Activated B cell treated with CpG ODN at 0.5 μM for 24 hours (primary cell): ENCODE measurements at regions not wholly inside any gene's neighbourhood (a gene's known extent, or its start where the extent isn't known, plus 50 kb on each side); places are given as distances from the start of the nearest gene placed in this dataset.

Experiments
- ATAC-seq: fragments of 200-7000 bp; cut with Tn5 transposase; one replicate; pipeline ENCODE4 v1.10.0; 2021; ENCODE audit warnings: low read depth, mild to moderate bottlenecking, moderate library complexity
- CTCF ChIA-PET: fragments of 350-600 bp; sonication (Branson Sonifier 250); formaldehyde crosslinking; loops from one replicate; lab custom pipeline; 2021; ENCODE audit warnings: antibody characterized with exemption; lab: Charles Lee
- POLR2A ChIA-PET: fragments of 350-600 bp; sonication (Branson Sonifier 250); formaldehyde crosslinking; loops from one replicate; lab custom pipeline; 2021; ENCODE audit warnings: antibody characterized with exemption; lab: Charles Lee
- DNase-seq: peaks from one replicate; pipeline ENCODE4 v3.0.0; 2022
- H3K27ac Mint-ChIP-seq: one replicate; pipeline ENCODE4 v1.8.0; 2020; ENCODE audit warnings: mixed read lengths
- H3K27me3 Mint-ChIP-seq: one replicate; pipeline ENCODE4 v1.8.0; 2021; ENCODE audit warnings: mixed read lengths
- H3K36me3 Mint-ChIP-seq: one replicate; pipeline ENCODE4 v1.8.0; 2021; ENCODE audit warnings: low read depth, mixed read lengths
- H3K4me1 Mint-ChIP-seq: one replicate; pipeline ENCODE4 v1.8.0; 2021; ENCODE audit warnings: mixed read lengths
- H3K4me3 Mint-ChIP-seq: one replicate; pipeline ENCODE4 v1.8.0; 2020; ENCODE audit warnings: mild to moderate bottlenecking, mixed read lengths
- H3K9me3 Mint-ChIP-seq: one replicate; pipeline ENCODE4 v1.8.0; 2020; ENCODE audit warnings: mixed read lengths
- CTCF ChIP-seq: fragments of 200-600 bp; IDR thresholded peaks from one replicate; pipeline ENCODE4 v1.8.0; 2022; ENCODE audit warnings: antibody characterized with exemption, mild to moderate bottlenecking
- intact Hi-C: fragments of 100-400 bp; cut with micrococcal nuclease; formaldehyde crosslinking; loops from one replicate; pipeline ENCODE4 v1.15.1; 2024

- no peaks in the 10 kb centered on the region for H3K36me3 Mint-ChIP-seq
- no peak overlapping the region for H3K27ac Mint-ChIP-seq
- H3K4me1 Mint-ChIP-seq: no peaks in the 10 kb centered on the region
- DNase-seq (no peak), ATAC-seq (no peak)
- peaks cover 4% of the 10 kb centered on the region for H3K27me3 Mint-ChIP-seq
- no peak for TF ChIP-seq CTCF
- H3K4me3 Mint-ChIP-seq: no peak overlapping the region
- CTCF ChIA-PET: no interaction called here
- no peaks in the 10 kb centered on the region for H3K9me3 Mint-ChIP-seq
- intact Hi-C loops: no loop called here
- POLR2A ChIA-PET: no interaction called here
Measured at GRCh38 chr9:113665064-113665463, 201.5 kb downstream of the RGS3 start.

DNA sequence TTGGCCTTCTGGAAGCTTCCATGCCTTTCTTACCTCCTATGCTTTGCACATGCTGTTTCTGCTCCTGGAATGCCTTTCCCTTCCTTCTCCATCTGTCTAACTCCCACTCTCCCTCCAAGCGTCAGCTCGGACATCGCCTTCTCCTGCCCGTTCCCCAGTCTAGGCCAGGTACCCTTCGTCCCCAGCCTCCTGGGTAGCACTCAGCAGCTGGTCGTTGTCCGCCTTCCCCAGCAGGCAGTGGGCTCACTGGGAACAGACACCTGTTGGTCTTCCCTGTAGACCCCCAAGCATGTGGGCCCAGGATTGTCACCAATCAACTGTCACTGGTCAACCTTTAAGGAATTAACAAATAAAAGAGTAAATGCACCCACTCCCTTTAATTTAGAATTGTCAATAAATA lies 202.2 kb downstream of the RGS3 start:
- H3K27me3 Mint-ChIP-seq: peaks cover 4% of the 10 kb centered on the region
- no peak overlapping the region for H3K4me3 Mint-ChIP-seq
- no peaks in the 10 kb centered on the region for H3K9me3 Mint-ChIP-seq
- ChIA-PET CTCF (interaction anchor here (2.0 kb wide), 1 partner anchor 220 kb away, joined by 4 read pairs; no protein-coding TSS in a partner anchor), POLR2A (no interaction called here)
- DNase-seq (no peak), ATAC-seq (no peak)
- TF ChIP-seq CTCF: no peak
- intact Hi-C loops: no loop called here
- no peaks in the 10 kb centered on the region for H3K36me3 Mint-ChIP-seq
- H3K4me1 Mint-ChIP-seq: no peaks in the 10 kb centered on the region
- no peak overlapping the region for H3K27ac Mint-ChIP-seq

GRCh38 chr9:113668061-113668460 lies 204.5 kb downstream of the RGS3 start:
- no peak for TF ChIP-seq CTCF
- Mint-ChIP-seq H3K36me3 (no peaks in the 10 kb centered on the region), H3K4me1 (no peaks in the 10 kb centered on the region), H3K9me3 (no peaks in the 10 kb centered on the region), H3K27ac (no peak overlapping the region), H3K27me3 (peaks cover 2% of the 10 kb centered on the region), H3K4me3 (no peak overlapping the region)
- POLR2A ChIA-PET: no interaction called here
- CTCF ChIA-PET: no interaction called here
- DNase-seq: no peak
- intact Hi-C loops: no loop called here
- ATAC-seq: no peak

DNA sequence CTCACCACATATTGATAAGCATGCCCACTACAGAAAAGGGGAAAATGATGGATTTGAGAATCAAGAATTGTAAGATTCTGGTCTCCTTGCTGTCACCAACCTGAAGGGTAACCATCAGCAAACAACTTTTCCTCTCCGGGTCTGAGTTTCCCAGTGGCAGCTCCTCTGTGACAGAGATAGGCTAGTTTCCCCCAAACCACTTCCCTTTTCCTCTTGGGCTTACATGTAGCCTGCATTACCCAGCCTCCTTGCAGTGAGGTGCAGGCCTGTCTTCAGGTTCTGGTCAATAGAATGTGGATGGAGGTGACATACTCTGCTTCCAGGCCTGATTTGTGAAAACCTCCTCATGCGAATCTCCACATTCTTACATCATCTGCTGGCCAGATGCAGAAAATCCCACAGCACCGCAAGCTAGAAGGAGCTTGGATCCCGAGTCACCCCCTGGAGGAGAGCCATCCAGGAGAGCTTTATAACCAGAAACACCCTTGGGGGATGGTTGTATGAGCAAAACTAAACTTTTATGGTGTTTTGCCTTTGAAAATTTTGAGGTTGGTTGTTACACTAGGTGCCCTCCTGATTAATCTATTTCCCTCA lies 206.1 kb downstream of the RGS3 start:
- no peaks in the 10 kb centered on the region for H3K9me3 Mint-ChIP-seq
- POLR2A ChIA-PET: no interaction called here
- H3K27me3 Mint-ChIP-seq: peaks cover 8% of the 10 kb centered on the region
- H3K4me3 Mint-ChIP-seq: no peak overlapping the region
- ATAC-seq (no peak), DNase-seq (no peak)
- no peak for TF ChIP-seq CTCF
- CTCF ChIA-PET: no interaction called here
- no peak overlapping the region for H3K27ac Mint-ChIP-seq
- intact Hi-C loops: no loop called here
- H3K36me3 Mint-ChIP-seq: no peaks in the 10 kb centered on the region
- H3K4me1 Mint-ChIP-seq: no peaks in the 10 kb centered on the region

DNA sequence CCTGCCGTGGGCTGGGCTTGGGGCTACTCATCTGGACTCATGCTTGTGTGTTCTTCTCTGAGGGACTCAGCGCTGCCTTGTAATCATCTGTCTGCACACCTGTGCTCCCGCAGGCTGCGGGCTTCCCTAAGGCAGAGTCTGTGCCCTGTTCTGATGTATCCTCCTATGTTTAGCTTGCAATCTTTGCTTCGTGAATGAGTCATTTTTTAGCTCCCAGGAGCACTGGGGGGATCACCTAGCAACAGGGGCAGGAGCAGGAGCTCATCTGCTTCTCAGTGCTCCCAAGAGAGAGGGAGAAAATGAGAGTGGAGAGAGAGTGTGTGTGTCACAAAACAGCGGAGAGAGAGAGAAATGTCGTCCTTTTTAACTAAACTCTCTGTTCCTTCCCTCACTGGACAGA lies 202.4 kb upstream of the ZNF618 start:
- H3K9me3 Mint-ChIP-seq: no peaks in the 10 kb centered on the region
- peaks cover 8% of the 10 kb centered on the region for H3K4me1 Mint-ChIP-seq
- ChIA-PET POLR2A (no interaction called here), CTCF (no interaction called here)
- intact Hi-C loops: no loop called here
- ATAC-seq: no peak
- no peak for DNase-seq
- H3K27me3 Mint-ChIP-seq: peaks cover 41% of the 10 kb centered on the region
- H3K27ac Mint-ChIP-seq: no peak overlapping the region
- TF ChIP-seq CTCF: no peak
- H3K4me3 Mint-ChIP-seq: no peak overlapping the region
- H3K36me3 Mint-ChIP-seq: no peaks in the 10 kb centered on the region
